ENCODE measurements at regions not wholly inside any gene's neighbourhood (a gene's known extent, or its start where the extent isn't known, plus 50 kb on each side); places are given as distances from the start of the nearest gene placed in this dataset.

- no peak for ATAC-seq
- no peak overlapping the region for H3K4me3 ChIP-seq
Measured at GRCh38 chr11:92322225-92322624, 97.6 kb downstream of the FAT3 start.

DNA sequence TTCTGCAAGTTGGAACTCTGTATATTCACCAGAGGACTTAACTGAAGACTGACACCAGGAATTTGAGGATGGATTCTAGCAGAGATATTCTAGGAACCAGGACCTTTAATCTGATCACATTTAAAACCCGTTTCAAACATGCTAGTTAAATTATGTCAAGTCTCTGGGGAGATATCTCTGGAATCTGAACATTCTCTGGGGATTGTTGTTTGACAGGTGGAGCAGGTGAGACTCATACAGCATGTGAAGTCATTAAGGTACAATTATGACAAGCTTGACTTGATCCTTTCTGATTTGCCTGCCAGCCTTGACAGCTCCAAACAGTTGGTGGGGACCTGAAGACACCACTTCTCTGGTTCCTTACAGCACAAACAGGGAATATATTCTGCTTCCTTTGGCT is 100.3 kb downstream of the FAT3 start:
- ChIA-PET CTCF (no interaction called here), POLR2A (no interaction called here)
- ATAC-seq = no peak
- no peak for DNase-seq (ENCODE audit: low read depth in 1 of 2, low spot score in 1 of 2)
- 0 out of 3 replicates have a peak, but pooled peaks cover 6% of the 10 kb centered on the region for H3K9me3 ChIP-seq
- H3K4me1 ChIP-seq = peaks cover 4% of the 10 kb centered on the region
- no peak overlapping the region for H3K4me3 ChIP-seq
- no peak for FAIRE-seq
- H3K4me2 ChIP-seq = no peak overlapping the region
- no peak overlapping the region for H3K27ac ChIP-seq
- no peak for TF ChIP-seq CEBPB (IDR thresholded peaks at IDR 0.05)
- TF ChIP-seq JUNB (IDR thresholded peaks at IDR 0.05) = no peak
- TF ChIP-seq, protein P1, sequence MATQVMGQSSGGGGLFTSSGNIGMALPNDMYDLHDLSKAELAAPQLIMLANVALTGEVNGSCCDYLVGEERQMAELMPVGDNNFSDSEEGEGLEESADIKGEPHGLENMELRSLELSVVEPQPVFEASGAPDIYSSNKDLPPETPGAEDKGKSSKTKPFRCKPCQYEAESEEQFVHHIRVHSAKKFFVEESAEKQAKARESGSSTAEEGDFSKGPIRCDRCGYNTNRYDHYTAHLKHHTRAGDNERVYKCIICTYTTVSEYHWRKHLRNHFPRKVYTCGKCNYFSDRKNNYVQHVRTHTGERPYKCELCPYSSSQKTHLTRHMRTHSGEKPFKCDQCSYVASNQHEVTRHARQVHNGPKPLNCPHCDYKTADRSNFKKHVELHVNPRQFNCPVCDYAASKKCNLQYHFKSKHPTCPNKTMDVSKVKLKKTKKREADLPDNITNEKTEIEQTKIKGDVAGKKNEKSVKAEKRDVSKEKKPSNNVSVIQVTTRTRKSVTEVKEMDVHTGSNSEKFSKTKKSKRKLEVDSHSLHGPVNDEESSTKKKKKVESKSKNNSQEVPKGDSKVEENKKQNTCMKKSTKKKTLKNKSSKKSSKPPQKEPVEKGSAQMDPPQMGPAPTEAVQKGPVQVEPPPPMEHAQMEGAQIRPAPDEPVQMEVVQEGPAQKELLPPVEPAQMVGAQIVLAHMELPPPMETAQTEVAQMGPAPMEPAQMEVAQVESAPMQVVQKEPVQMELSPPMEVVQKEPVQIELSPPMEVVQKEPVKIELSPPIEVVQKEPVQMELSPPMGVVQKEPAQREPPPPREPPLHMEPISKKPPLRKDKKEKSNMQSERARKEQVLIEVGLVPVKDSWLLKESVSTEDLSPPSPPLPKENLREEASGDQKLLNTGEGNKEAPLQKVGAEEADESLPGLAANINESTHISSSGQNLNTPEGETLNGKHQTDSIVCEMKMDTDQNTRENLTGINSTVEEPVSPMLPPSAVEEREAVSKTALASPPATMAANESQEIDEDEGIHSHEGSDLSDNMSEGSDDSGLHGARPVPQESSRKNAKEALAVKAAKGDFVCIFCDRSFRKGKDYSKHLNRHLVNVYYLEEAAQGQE (IDR thresholded peaks at IDR 0.05) = no peak
- TF ChIP-seq HMGXB4 (CRISPR knock-in tag; IDR thresholded peaks at IDR 0.05; ENCODE audit: borderline replicate concordance) = no peak
- no peak for TF ChIP-seq KDM5A (IDR thresholded peaks at IDR 0.05)
- no peak for TF ChIP-seq FOXS1 (CRISPR knock-in tag; IDR thresholded peaks at IDR 0.05)
- no peak for TF ChIP-seq HES2 (IDR thresholded peaks at IDR 0.05)
- TF ChIP-seq ZC3H11A (IDR thresholded peaks at IDR 0.05) = no peak
- TF ChIP-seq EHF (CRISPR knock-in tag; IDR thresholded peaks at IDR 0.05) = no peak
- TF ChIP-seq MYC (IDR thresholded peaks at IDR 0.05; ENCODE audit: borderline replicate concordance, low read length) = no peak
- no peak for TF ChIP-seq CBX8 (IDR thresholded peaks at IDR 0.05)
- 27% methylated on average over 1 of the region's 1 CpG for WGBS (ENCODE audit: missing lambda C conversion rate)

More at GRCh38 chr11:92322225-92322624, 97.6 kb downstream of the FAT3 start:
- Histone ChIP-seq H3K4me2 (no peak overlapping the region), H3K9me3 (0 out of 3 replicates have a peak, but pooled peaks cover 6% of the 10 kb centered on the region), H3K4me1 (no peaks in the 10 kb centered on the region), H3K27ac (no peak overlapping the region)
- CTCF ChIA-PET = no interaction called here
- POLR2A ChIA-PET = no interaction called here
- FAIRE-seq = no peak
- TF ChIP-seq JUN (IDR thresholded peaks at IDR 0.05) (no peak), ZC3H11A (IDR thresholded peaks at IDR 0.05) (no peak)
- WGBS (ENCODE audit: missing lambda C conversion rate) = 53% methylated on average over 3 of the region's 3 CpGs
- no peak for DNase-seq (ENCODE audit: low read depth in 1 of 2, low spot score in 1 of 2)

DNA sequence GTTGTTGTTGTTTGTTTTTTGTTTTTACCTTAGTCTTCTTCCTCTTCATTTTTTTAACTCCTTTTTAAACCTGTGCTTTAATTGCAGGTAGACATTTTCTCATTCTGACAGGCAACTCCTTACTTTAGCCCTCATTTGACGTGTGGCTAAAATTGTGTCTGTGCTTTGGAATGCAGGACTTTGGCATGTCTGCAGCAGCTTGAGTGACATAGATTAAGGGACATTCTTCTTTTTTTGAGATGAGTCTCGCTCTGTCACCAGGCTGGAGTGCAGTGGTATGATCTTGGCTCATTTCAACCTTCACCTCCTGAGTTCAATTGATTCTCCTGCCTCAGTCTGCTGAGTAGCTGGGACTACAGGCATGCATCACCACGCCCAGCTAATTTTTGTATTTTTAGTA is 100.8 kb downstream of the FAT3 start:
- TF ChIP-seq CTCF (IDR thresholded peaks at IDR 0.05) = no peak
- no peak for TF ChIP-seq HEYL (CRISPR knock-in tag; IDR thresholded peaks at IDR 0.05)
- no peak for TF ChIP-seq TP53 (CRISPR knock-in tag; IDR thresholded peaks at IDR 0.05)
- no peak for TF ChIP-seq POLR2A (IDR thresholded peaks at IDR 0.05; ENCODE audit: low read length)
- TF ChIP-seq FOSB (CRISPR knock-in tag; IDR thresholded peaks at IDR 0.05) = no peak
- TF ChIP-seq KDM1A (IDR thresholded peaks at IDR 0.05; ENCODE audit: low read depth) = no peak
- TF ChIP-seq HMGXB4 (CRISPR knock-in tag; IDR thresholded peaks at IDR 0.05; ENCODE audit: borderline replicate concordance) = no peak
- TF ChIP-seq CBX2 (IDR thresholded peaks at IDR 0.05; ENCODE audit: borderline replicate concordance, low read depth) = no peak
- no peak for TF ChIP-seq RFX5 (IDR thresholded peaks at IDR 0.05)
- TF ChIP-seq, protein P2, sequence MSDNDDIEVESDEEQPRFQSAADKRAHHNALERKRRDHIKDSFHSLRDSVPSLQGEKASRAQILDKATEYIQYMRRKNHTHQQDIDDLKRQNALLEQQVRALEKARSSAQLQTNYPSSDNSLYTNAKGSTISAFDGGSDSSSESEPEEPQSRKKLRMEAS (IDR thresholded peaks at IDR 0.05) = no peak
- ChIA-PET CTCF (no interaction called here), POLR2A (no interaction called here)
- no peak for DNase-seq (ENCODE audit: low read depth in 1 of 2, low spot score in 1 of 2)
- peaks cover 9% of the 10 kb centered on the region for H3K4me1 ChIP-seq
- H3K4me3 ChIP-seq = no peak overlapping the region
- H3K4me2 ChIP-seq = no peak overlapping the region
- H3K27ac ChIP-seq = no peak overlapping the region
- ATAC-seq = no peak
- WGBS (ENCODE audit: missing lambda C conversion rate) = 75% methylated on average over 3 of the region's 3 CpGs
- H3K9me3 ChIP-seq = 0 out of 3 replicates have a peak, but pooled peaks cover 6% of the 10 kb centered on the region
- FAIRE-seq = no peak
